Endodermal cell (in vitro differentiated cells): ENCODE measurements at regions not wholly inside any gene's neighbourhood (a gene's known extent, or its start where the extent isn't known, plus 50 kb on each side); places are given as distances from the start of the nearest gene placed in this dataset.

Experiments used
- DNase-seq: peaks from one replicate; pipeline ENCODE4 v3.0.0-alpha.2; 2017
- H3K27ac ChIP-seq: 2 replicates; pipeline ENCODE4 v1.5.1; 2013; ENCODE audit warnings: mild to moderate bottlenecking, low read depth, low read length, moderate library complexity
- H3K27me3 ChIP-seq: 2 replicates; pipeline ENCODE4 v1.6.1; 2013; ENCODE audit warnings: mild to moderate bottlenecking, low read length, moderate library complexity; ENCODE audit not compliant: insufficient read depth, control insufficient read depth, poor library complexity, severe bottlenecking
- H3K36me3 ChIP-seq: 2 replicates; pipeline ENCODE4 v1.7.0; 2013; ENCODE audit warnings: mild to moderate bottlenecking, low read length, moderate library complexity; ENCODE audit not compliant: control insufficient read depth, insufficient read depth
- H3K4me1 ChIP-seq: one replicate; pipeline ENCODE4 v1.7.0; 2013; ENCODE audit warnings: low read length; ENCODE audit not compliant: control insufficient read depth, insufficient read depth
- H3K4me3 ChIP-seq: 2 replicates; pipeline ENCODE4 v1.5.1; 2013; ENCODE audit warnings: mild to moderate bottlenecking, low read length, moderate library complexity
- H3K9ac ChIP-seq: 2 replicates; pipeline ENCODE4 v1.6.1; 2013; ENCODE audit warnings: mild to moderate bottlenecking, low read length, moderate library complexity; ENCODE audit not compliant: poor library complexity, severe bottlenecking; ENCODE audit errors: extremely low read depth
- H3K9me3 ChIP-seq: 2 replicates; pipeline ENCODE4 v1.6.1; 2013; ENCODE audit warnings: mild to moderate bottlenecking, low read length, moderate library complexity; ENCODE audit not compliant: control insufficient read depth
- H3K27ac Mint-ChIP-seq: 2 replicates; pipeline ENCODE4 v1.8.0; 2020; ENCODE audit warnings: mixed read lengths
- H3K27me3 Mint-ChIP-seq: 2 replicates; pipeline ENCODE4 v1.8.0; 2021; ENCODE audit warnings: mild to moderate bottlenecking, mixed read lengths; ENCODE audit not compliant: insufficient read depth
- H3K36me3 Mint-ChIP-seq: 2 replicates; pipeline ENCODE4 v1.8.0; 2020; ENCODE audit warnings: low read depth, mixed read lengths
- H3K4me1 Mint-ChIP-seq: 2 replicates; pipeline ENCODE4 v1.8.0; 2020; ENCODE audit warnings: mixed read lengths
- H3K4me3 Mint-ChIP-seq: 2 replicates; pipeline ENCODE4 v1.8.0; 2020; ENCODE audit warnings: mild to moderate bottlenecking, moderate library complexity, mixed read lengths
- H3K9me3 Mint-ChIP-seq: 2 replicates; pipeline ENCODE4 v1.8.0; 2020; ENCODE audit warnings: mild to moderate bottlenecking, mixed read lengths
- WGBS, 2 experiments: methylation state at CpG; one replicate each; pipeline versions ENCODE4 v1.1.5 to v1.1.7; 2013; ENCODE audit warnings: missing lambda C conversion rate in 2 of 2, mixed read lengths in 1 of 2; ENCODE audit not compliant: insufficient coverage in 1 of 2, insufficient read length in 1 of 2; 5-methylcytosine and 5-hydroxymethylcytosine counted together
- TF ChIP-seq, protein P1 (sequence below): fragments of 200-600 bp; sonication (generic); conservative IDR thresholded peaks from 2 replicates; pipeline ENCODE4 v1.5.0; 2021; ENCODE audit warnings: antibody characterized with exemption, mild to moderate bottlenecking

DNA sequence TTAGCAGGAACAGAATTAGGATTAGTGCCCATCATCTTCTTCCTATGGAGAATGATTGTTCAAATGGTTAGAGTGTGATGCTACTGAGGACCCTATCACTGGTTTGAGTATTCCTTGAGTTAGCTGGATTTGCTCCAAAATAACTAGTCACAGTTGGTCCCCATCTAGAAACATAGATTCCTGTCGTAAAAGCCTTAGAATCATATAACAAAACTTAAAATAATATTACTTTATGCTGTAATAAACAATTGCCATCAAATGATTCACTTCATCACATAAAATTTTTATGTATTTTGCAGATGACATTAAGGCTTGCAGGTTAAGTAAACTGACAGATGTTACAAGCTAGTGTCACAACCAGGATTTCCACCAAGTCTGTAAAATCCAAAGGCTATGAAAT, 209.8 kb downstream of the CCER1 start:
- Histone ChIP-seq H3K9me3 (no peaks in the 10 kb centered on the region), H3K4me3 (no peak overlapping the region), H3K36me3 (no peaks in the 10 kb centered on the region), H3K27me3 (no peaks in the 10 kb centered on the region), H3K27ac (no peak overlapping the region), H3K9ac (no peak overlapping the region), H3K4me1 (no peaks in the 10 kb centered on the region)
- no peak for DNase-seq
- TF ChIP-seq, protein P1, sequence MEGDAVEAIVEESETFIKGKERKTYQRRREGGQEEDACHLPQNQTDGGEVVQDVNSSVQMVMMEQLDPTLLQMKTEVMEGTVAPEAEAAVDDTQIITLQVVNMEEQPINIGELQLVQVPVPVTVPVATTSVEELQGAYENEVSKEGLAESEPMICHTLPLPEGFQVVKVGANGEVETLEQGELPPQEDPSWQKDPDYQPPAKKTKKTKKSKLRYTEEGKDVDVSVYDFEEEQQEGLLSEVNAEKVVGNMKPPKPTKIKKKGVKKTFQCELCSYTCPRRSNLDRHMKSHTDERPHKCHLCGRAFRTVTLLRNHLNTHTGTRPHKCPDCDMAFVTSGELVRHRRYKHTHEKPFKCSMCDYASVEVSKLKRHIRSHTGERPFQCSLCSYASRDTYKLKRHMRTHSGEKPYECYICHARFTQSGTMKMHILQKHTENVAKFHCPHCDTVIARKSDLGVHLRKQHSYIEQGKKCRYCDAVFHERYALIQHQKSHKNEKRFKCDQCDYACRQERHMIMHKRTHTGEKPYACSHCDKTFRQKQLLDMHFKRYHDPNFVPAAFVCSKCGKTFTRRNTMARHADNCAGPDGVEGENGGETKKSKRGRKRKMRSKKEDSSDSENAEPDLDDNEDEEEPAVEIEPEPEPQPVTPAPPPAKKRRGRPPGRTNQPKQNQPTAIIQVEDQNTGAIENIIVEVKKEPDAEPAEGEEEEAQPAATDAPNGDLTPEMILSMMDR = no peak
- Mint-ChIP-seq H3K36me3 (no peaks in the 10 kb centered on the region), H3K27me3 (no peaks in the 10 kb centered on the region), H3K9me3 (peaks cover 6% of the 10 kb centered on the region), H3K4me3 (no peak overlapping the region), H3K4me1 (peaks cover 7% of the 10 kb centered on the region), H3K27ac (no peak overlapping the region)
- 80% methylated on average over 1 of the region's 1 CpG; no CpG with 5 or more reads in 1 of the 2 experiments for WGBS, 2 experiments

DNA sequence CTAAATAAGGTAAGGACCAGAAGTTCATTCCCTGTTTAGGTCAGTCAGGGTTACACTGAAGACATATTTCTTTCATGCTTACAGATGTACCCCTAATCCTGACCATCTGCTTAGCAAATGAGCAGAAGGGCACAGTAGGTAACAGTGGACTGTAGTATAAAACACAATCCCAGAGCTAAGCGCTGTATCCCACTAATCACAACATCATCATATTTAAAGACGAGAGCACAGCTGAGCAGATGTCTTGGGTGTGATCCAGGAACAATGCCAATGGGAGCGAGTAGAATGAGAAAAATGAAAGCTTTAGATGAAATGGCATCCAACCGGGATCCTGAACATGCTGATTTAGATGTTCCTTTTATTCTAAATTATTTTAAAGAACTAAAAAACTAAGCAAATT, 213.4 kb downstream of the CCER1 start:
- H3K27me3 Mint-ChIP-seq = no peaks in the 10 kb centered on the region
- no peak overlapping the region for H3K27ac Mint-ChIP-seq
- Histone ChIP-seq H3K36me3 (no peaks in the 10 kb centered on the region), H3K27ac (no peak overlapping the region), H3K9ac (no peak overlapping the region), H3K4me1 (no peaks in the 10 kb centered on the region), H3K27me3 (no peaks in the 10 kb centered on the region), H3K4me3 (no peak overlapping the region), H3K9me3 (no peaks in the 10 kb centered on the region)
- H3K4me1 Mint-ChIP-seq = peaks cover 13% of the 10 kb centered on the region
- WGBS, 2 experiments = 84 to 92% methylated on average over 2 to 3 of the region's 4 CpGs
- H3K36me3 Mint-ChIP-seq = no peaks in the 10 kb centered on the region
- H3K9me3 Mint-ChIP-seq = no peaks in the 10 kb centered on the region
- no peak for DNase-seq
- H3K4me3 Mint-ChIP-seq = no peak overlapping the region
- TF ChIP-seq, protein P1 = no peak

DNA sequence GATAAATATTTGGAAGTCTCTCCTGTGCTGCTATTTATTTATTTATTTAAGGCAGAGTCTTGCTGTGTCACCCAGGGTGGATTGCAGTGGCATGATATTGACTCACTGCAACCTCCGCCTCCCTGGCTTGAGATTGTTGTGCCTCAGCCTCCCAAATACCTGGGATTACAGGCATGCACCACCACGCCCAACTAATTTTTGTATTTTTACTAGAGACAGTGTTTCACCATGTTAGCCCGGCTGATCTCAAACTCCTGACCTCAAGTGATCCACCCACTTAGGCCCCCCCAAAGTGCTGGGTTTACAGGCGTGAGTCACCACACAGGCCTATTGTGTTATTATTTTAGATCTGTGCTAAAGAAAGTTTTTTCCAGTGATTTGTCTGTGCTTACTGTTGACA, 225.2 kb downstream of the CCER1 start:
- TF ChIP-seq, protein P1 = no peak
- Mint-ChIP-seq H3K27me3 (no peaks in the 10 kb centered on the region), H3K36me3 (no peaks in the 10 kb centered on the region), H3K9me3 (peaks cover 3% of the 10 kb centered on the region), H3K4me1 (no peaks in the 10 kb centered on the region), H3K4me3 (no peak overlapping the region), H3K27ac (no peak overlapping the region)
- no peak overlapping the region for H3K27ac ChIP-seq
- no peaks in the 10 kb centered on the region for H3K36me3 ChIP-seq
- WGBS, 2 experiments = 86 to 88% methylated on average over 1 to 4 of the region's 4 CpGs
- H3K4me3 ChIP-seq = no peak overlapping the region
- no peak overlapping the region for H3K9ac ChIP-seq
- no peak for DNase-seq
- H3K9me3 ChIP-seq = no peaks in the 10 kb centered on the region
- H3K4me1 ChIP-seq = no peaks in the 10 kb centered on the region
- H3K27me3 ChIP-seq = no peaks in the 10 kb centered on the region
